ENCODE measurements at regions not wholly inside any gene's neighbourhood (a gene's known extent, or its start where the extent isn't known, plus 50 kb on each side); places are given as distances from the start of the nearest gene placed in this dataset.
"Not testable (repeated sequence)": the region's sequence is repeated elsewhere in the genome, so short reads cannot be mapped to it uniquely, and the experiment has no call there.

DNA sequence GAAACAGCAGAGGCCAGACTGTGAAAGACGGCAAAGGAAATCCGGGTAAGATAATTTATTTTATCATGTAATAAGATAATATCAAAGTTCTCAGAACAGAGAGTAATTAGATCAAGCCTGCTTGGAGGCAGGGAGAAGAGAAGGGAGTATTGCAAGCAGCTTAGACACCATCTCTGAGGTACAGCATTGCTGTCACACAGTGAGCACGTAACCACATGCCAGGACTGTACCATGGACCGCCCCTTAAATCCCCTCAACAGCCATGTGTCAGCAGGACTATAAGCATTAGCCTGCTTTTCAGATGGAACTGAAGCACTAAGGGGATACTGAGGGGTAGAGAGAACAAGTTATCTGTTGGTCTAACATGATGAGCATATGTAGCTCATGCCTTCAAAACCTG is 141.5 kb downstream of the C6orf118 start:
- DNase-seq (ENCODE audit: low spot score) = no peak

GRCh38 chr6:165167311-165167710 is 142.1 kb downstream of the C6orf118 start:
- no peak for DNase-seq (ENCODE audit: low spot score)

DNA sequence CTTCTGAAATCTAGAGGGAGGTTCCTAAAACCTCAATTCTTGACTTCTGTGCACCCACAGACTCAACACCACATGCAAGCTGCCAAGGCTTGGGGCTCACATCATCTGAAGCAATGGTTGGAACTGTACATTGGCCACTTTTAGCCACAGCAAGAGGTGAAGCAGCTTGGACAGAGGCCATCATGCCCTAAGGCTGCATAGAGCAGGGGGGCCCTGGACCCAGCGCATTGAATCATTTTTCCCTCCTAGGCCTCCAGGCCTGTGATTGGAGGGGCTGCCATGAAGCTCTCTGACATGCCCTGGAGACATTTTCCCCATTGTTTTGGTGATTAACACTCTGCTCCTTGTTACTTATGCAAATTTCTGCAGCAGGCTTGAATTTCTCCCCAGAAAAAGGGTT is 145.9 kb downstream of the C6orf118 start:
- no peak for DNase-seq (ENCODE audit: low spot score)

DNA sequence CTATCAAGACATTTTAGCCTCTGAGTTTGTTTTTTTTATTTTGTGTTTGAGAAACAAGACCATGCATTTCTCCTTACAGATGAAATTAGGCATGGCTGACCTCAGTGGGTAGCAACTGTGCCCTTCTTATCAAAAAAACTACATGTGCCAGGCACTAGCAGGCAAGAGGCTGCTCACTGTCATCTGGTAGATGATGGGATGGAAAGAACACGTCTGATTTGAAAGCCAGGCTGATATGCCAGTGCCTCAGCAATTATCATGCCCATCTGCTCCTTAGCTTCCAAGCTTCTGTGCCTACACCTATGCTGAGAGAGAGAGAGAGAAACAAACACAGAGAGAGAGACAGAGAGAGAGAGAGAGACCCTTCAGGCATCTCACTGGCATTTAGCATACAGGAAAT is 149.9 kb downstream of the C6orf118 start:
- DNase-seq (ENCODE audit: low spot score) = no peak

DNA sequence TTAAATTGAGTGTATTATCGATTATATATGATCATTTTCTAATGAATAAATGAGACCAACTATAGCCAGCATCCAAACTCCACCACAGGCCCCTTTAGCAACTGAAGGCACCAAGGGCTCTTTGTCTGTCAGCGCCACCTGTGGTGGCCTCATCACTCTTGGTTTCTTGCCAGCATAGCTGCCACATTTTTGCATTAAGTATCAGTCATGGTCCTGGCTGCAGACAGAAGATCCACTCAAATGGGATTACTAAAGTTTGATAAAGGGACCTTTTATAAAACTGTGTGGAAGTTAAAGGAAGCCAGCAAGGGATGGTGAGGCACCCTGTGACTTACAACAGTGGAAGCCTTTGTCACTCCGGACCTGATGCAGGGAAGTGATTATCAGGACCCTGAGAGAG is 162.9 kb downstream of the C6orf118 start:
- DNase-seq (ENCODE audit: low spot score) = peak; percentile 94

DNA sequence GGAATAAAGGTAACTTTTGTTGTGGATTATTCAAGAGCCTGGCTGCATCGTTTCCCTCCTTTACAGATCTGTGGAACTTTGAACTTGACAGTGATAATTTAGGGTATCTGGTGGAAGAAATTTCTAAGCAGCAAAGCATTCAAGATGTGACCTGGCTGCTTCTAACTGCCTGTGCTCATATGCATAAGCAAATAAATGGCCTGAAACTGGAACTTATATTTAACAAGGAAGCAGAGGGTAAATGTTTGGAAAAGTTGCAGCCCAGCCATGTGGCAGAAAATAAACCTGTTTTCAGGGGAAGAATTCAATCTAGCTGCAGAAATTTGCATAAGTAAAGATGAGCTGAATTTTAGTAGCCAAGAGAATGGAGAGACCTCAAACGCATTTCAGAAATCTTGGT is 173.5 kb downstream of the C6orf118 start:
- no peak for DNase-seq (ENCODE audit: low spot score)

DNA sequence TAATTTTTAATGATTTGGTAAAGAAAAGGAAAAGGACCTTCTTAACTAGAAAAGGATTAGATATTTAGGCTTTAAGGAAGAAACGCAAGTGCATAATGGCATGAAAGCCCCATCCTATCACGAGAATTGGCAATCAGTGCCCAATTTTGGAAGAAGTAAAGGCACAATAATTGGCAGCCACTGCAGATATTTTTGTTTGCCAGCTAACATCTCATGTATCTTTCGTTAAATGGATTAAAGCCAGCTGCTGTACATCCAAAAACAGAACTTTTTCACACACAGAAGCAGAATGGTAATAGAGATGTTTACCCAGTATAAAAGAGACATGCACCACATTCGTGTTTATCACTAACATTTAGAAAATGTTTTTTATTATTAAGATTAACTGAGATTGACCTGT is 180.3 kb downstream of the C6orf118 start:
- no peak for DNase-seq (ENCODE audit: low spot score)

GRCh38 chr6:165127743-165128142 is 181.7 kb downstream of the C6orf118 start:
- not testable (repeated sequence) for DNase-seq (ENCODE audit: low spot score)

GRCh38 chr6:165124681-165125080 is 184.7 kb downstream of the C6orf118 start:
- DNase-seq (ENCODE audit: low spot score) = not testable (repeated sequence)

- no peak for DNase-seq (ENCODE audit: low spot score)
Measured at GRCh38 chr6:165119231-165120020, 190.0 kb downstream of the C6orf118 start.

- DNase-seq (ENCODE audit: low spot score) = no peak
Measured at GRCh38 chr6:165118736-165119135, 190.7 kb downstream of the C6orf118 start.

DNA sequence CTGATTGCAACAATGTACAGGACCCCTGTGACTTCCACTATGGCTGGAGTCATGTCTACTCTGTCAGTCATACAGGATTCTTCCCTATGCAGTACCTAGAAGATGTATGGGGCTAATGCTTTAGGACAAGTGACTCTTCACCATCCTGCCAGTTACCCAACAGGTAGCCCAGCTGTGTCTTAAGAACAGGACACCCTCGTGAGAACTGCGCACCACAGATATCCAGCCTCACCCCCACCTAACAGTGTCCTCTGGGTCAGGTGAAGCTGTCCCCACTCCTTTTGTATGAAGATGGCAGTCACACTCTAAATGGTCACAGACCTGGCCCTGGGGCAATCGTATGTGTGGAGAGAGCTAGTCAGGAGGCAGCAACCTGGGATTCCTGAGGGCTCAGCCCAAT is 191.6 kb downstream of the C6orf118 start:
- DNase-seq (ENCODE audit: low spot score) = no peak

DNA sequence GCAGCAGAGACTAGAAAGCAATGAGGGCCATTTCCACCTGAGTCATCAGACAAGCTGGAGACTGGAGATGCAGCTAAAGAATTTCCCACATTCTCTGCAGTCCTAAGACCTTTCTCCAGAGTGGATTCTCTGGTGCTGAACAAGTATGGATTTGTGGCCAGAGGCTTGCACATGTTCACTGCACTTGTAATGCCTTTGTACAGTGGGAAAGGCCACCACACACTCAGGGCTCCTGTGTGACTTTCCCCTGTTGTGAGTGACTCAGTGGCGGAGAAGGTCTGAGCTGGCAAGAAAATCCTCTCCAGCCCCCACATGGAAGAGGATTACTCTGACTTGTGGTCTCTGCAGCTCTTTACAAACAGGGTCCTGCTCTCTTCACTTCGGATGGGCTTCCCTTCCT is 192.3 kb downstream of the C6orf118 start:
- DNase-seq (ENCODE audit: low spot score) = no peak

DNA sequence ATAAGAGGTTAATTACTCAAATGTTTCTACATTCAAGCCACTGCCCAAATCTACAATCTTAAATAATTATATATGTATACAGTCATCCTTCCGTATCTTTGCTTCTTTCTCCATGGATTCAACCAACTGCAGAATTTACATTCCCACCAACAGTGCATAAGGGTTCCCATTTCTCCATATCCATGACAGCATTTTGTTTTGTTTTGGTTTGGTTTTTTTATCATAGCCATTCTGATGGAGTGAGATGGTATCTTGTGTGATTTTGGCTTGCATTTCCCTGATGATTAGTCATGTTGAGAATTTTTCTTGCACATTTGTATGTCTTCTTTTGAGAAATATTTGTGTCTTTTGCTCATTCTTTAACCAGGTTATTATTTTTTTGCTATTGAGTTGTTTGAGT is 198.5 kb downstream of the C6orf118 start:
- DNase-seq (ENCODE audit: low spot score) = no peak

GRCh38 chr6:165109011-165109410 is 200.4 kb downstream of the C6orf118 start:
- peak; percentile 84 for DNase-seq (ENCODE audit: low spot score)

DNA sequence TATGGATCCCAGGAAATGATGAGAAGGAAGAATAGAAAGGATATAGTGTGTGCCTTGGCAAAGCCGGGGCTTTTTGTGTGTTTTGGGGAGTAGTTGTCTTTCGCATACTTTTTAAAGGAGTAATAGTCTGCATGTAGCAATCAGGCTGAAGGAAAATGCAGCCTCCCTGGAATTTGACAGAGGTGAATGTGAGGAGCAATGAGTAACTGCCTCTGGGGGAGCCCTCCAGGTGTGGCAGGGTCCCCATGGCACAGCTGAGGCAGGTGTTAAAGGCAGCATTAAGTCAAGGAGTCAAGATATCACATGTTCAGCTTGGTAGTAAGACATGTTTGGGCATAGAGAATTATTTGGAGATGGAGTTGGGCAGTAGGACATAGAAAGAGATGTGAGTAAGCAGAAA is 203.1 kb downstream of the C6orf118 start:
- DNase-seq (ENCODE audit: low spot score) = no peak

DNA sequence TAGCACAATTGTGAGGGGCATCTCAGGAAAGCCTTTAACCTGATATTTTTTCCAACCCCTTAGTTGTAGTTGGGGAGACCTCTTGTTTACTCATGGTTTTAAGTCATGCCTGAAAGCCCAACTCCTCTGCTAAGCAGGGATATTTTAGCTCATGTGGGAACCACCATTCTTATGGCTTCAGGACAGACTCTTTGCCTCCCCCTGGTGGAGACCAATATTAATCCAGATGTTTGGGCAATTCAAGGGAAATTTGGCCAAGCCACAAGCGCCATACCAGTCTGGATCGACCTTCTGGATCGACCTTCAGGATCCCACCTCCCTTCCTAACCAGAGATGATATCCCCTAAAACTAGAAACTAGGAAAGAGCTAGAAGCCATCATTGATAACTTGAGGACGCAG is 211.2 kb downstream of the C6orf118 start:
- peak; percentile 23 for DNase-seq (ENCODE audit: low spot score)

GRCh38 chr6:165096868-165097267 is 212.5 kb downstream of the C6orf118 start:
- no peak for DNase-seq (ENCODE audit: low spot score)

DNA sequence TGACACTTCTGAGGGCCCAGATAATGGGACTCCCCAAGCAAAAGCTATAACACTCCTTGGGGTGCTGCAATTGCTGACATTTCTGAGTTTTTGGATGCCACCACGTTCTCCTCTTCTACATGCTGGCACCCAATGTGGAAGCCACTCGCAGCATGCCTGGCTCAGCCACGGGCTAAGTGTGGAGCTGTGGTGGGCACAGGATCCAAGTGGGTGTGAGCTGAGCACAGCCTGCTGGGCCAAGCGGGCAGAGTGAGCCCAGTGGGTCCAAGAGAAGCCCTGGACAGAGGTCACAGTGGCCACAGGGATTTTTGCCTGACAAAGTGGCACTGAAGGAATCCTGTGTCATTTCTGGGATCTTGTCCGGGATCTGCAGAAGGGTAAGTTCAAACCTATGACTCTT is 213.2 kb downstream of the C6orf118 start:
- DNase-seq (ENCODE audit: low spot score) = no peak

- DNase-seq (ENCODE audit: low spot score) = no peak
Measured at GRCh38 chr6:165092881-165093595, 216.4 kb downstream of the C6orf118 start.

DNA sequence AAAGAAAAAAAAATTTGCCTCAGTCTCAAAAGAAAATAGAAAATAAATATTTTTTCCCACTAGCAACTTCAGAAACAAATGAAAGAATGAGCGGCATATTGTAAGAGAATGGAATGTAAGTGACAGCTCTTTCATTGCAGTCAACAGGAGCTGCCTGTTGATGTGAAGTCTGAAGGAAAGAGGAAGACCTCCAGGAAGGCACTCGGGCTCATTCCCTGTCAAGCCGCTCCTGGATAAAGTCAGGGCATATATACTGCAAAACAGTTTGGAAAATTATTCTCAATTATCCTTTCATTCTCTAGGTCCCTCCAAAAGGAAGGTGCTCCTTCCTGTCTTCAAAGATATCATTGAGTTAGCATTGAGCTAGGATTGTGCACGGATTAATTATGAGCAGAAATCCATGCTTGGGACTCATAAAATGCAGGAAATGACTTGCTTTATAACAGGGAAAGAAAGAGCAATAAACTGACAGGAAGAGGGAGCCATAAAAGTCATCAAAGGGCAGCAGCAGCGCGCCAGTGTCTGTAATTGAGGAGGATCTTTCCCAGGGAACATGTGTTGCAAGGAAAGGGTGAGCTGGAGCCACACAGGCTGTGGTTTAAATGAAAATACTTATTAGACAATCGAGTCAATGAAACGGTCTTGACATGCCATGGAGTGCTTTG is 218.2 kb downstream of the C6orf118 start:
- DNase-seq (ENCODE audit: low spot score) = peak; percentile 16

- no peak for DNase-seq (ENCODE audit: low spot score)
Measured at GRCh38 chr6:165090242-165090641, 219.2 kb downstream of the C6orf118 start.

GRCh38 chr6:165086814-165087213 is 222.6 kb downstream of the C6orf118 start:
- no peak for DNase-seq (ENCODE audit: low spot score)

All from COLO829 (cell line).